22Rv1 (cell line): ENCODE measurements at regions not wholly inside any gene's neighbourhood (a gene's known extent, or its start where the extent isn't known, plus 50 kb on each side); places are given as distances from the start of the nearest gene placed in this dataset.

Experiments used
- ZFX ChIP-seq: fragments of 450-650 bp; IDR thresholded peaks from 2 replicates; pipeline ENCODE4 v1.6.1; 2017; ENCODE audit warnings: antibody characterized with exemption, borderline replicate concordance
- TF ChIP-seq, protein P1 (sequence below): fragments of 450-650 bp; IDR thresholded peaks from 2 replicates; pipeline ENCODE4 v1.5.1; 2017; ENCODE audit warnings: mild to moderate bottlenecking

DNA sequence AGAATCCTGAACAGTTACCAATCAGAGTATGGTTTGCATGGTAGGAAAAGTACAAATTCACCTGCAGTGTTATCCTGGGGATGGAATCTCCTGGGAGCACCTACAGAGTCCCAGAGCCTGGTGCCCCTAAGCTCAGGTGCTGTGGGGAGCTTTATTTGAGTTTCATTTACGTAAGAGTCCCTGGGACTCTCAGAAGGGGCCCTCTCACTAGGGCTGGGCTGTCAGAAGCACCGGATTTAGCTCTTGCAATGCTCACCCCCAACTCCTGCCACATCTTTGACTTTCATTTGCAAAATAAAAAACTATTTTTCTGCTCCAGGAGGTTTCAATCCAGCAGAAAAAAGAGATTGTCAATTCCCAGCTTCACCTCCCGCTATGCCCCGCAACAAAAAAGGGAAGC, 569.8 kb upstream of the B3GAT1 start:
- TF ChIP-seq, protein P1, sequence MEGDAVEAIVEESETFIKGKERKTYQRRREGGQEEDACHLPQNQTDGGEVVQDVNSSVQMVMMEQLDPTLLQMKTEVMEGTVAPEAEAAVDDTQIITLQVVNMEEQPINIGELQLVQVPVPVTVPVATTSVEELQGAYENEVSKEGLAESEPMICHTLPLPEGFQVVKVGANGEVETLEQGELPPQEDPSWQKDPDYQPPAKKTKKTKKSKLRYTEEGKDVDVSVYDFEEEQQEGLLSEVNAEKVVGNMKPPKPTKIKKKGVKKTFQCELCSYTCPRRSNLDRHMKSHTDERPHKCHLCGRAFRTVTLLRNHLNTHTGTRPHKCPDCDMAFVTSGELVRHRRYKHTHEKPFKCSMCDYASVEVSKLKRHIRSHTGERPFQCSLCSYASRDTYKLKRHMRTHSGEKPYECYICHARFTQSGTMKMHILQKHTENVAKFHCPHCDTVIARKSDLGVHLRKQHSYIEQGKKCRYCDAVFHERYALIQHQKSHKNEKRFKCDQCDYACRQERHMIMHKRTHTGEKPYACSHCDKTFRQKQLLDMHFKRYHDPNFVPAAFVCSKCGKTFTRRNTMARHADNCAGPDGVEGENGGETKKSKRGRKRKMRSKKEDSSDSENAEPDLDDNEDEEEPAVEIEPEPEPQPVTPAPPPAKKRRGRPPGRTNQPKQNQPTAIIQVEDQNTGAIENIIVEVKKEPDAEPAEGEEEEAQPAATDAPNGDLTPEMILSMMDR: no peak
- TF ChIP-seq ZFX: no peak
